ENCODE measurements at regions not wholly inside any gene's neighbourhood (a gene's known extent, or its start where the extent isn't known, plus 50 kb on each side); places are given as distances from the start of the nearest gene placed in this dataset.

DNA sequence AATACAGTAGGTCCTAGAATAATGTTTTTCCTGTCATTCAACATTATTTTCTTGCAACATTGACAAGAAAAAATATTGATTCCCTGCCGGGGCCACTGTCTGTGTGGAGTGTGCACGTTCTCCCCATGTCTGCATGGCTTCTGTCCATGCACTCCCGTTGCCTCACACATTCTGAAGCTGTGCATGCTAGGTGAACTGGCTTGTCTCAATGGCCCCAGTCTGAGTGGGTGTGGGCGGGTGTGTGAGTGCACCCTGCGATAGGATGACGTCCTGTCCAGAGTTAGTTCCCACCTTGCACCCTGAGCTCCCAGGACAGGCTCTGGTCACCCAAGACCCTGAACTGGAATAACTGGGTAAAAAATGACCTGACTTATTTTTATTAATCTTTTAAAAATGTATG lies 186.1 kb downstream of the CAND1 start:
- H3K4me3 ChIP-seq, result no peak overlapping the region
- TF ChIP-seq FOXP2 (optimal IDR thresholded peaks at IDR 0.05; ENCODE audit: control extremely low read depth, extremely low read length, insufficient read depth) (no peak), POLR2AphosphoS5 (IDR thresholded peaks at IDR 0.05; ENCODE audit: borderline replicate concordance, low read depth, low read length) (no peak), EZH2 (IDR thresholded peaks at IDR 0.05) (no peak)
- no peak overlapping the region for H3K9ac ChIP-seq (ENCODE audit: insufficient read length)
- no peaks in the 10 kb centered on the region for H3K9me3 ChIP-seq (ENCODE audit: low read depth, low read length)
- no peaks in the 10 kb centered on the region for H3K36me3 ChIP-seq (ENCODE audit: insufficient read depth, low read length)
- no peak overlapping the region for H3K27ac ChIP-seq
- no peak for DNase-seq (ENCODE audit: low read depth, low spot score)

DNA sequence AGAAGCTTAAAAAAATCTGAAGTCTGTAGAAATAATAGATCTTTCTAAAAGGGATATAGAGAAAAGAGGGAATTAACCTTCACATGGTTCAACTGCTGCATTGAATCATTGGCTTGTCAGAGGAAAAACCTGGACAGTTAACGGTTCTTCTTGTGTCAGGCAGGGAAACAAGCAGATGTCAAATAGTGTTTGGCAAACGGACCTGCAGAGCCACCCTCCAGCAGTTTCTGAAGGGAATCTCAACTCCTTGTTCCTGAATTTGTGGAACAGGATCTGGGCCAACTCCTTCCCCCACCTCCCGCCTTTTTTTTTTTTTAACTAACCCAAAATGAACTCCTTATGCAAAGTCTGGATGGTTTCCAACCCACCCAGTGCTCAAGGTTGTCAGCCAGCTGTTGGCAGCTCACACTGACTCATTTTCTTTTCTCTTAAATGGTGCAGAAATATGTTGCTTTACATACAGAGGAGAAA lies 187.3 kb downstream of the CAND1 start:
- Histone ChIP-seq H3K4me3 (peak overlapping the region; percentile 65), H3K36me3 (ENCODE audit: insufficient read depth, low read length) (no peaks in the 10 kb centered on the region), H3K9me3 (ENCODE audit: low read depth, low read length) (no peaks in the 10 kb centered on the region), H3K9ac (ENCODE audit: insufficient read length) (peak overlapping the region; percentile 69), H3K27ac (peak overlapping the region; percentile 96)
- TF ChIP-seq EZH2 (IDR thresholded peaks at IDR 0.05) (no peak), POLR2AphosphoS5 (IDR thresholded peaks at IDR 0.05; ENCODE audit: borderline replicate concordance, low read depth, low read length) (peak; percentile 37; the same call in 1 of the 2 replicates), FOXP2 (optimal IDR thresholded peaks at IDR 0.05; ENCODE audit: control extremely low read depth, extremely low read length, insufficient read depth) (no peak)
- peak; percentile 73 for DNase-seq (ENCODE audit: low read depth, low spot score)

DNA sequence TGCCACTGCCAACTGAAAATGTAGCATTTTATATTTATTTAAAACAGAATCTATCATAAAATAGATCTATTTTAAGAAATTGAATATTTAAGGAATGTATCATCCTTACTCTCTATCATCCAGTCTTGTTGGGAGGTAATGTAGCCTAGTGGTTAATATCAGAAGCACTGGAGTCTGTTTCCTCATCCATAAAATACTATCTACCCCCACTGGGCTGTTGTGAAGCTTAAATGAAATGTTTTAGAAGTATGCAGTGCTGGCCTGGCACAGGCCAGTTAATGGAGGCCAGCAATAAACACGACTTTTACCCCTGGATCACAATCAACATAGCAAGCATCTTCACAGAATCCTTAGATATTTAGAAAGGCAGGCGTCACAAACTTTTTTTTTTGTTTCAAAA lies 188.0 kb downstream of the CAND1 start:
- TF ChIP-seq FOXP2 (optimal IDR thresholded peaks at IDR 0.05; ENCODE audit: control extremely low read depth, extremely low read length, insufficient read depth) (no peak), POLR2AphosphoS5 (IDR thresholded peaks at IDR 0.05; ENCODE audit: borderline replicate concordance, low read depth, low read length) (no peak), EZH2 (IDR thresholded peaks at IDR 0.05) (no peak)
- Histone ChIP-seq H3K27ac (peak overlapping the region; percentile 96), H3K9ac (ENCODE audit: insufficient read length) (peak overlapping the region; percentile 39), H3K36me3 (ENCODE audit: insufficient read depth, low read length) (no peaks in the 10 kb centered on the region), H3K9me3 (ENCODE audit: low read depth, low read length) (no peaks in the 10 kb centered on the region), H3K4me3 (peak overlapping the region; percentile 65)
- DNase-seq (ENCODE audit: low read depth, low spot score), result no peak

DNA sequence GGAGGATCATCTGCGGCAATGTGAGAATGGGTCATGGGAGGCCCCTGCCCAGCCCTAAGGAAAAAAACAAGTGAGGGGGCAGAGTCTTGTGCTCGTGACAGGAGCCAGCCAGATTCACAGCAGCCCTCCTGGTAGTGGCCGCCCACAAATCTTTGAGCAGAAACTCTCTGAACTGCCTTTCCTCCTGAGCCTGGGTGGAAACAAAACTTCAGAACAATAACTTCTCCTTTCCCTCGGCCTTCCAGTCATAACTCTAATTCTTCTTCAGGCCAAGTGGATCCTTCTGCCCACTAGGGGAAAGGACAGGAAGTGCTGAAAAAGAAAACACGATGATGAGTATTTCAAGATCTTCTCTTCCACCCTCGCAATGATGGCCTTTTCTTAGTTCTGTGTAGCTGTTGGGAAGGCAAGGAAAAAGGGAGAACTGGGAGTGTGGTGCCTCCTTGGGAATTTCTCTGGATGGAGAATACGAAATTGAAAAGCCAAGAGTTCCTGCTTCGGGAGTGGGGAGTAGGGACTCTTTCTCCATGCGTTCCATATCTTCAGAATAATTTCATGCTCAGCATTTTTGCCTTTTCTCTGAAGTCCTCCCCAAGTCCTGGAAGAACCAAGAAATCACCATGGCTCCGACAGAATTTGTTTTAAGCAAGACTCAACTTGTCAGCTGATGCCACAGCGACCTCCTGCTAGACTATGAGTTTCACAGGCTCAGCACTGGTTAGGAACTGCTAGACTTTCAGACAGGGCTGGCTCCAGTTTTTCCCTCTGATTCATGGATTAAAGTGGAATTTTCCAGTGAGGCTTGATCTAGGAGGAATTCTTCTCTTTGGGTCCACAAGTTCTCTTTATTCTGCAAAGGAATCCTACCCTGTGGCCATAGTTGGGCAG lies 188.9 kb downstream of the CAND1 start:
- Histone ChIP-seq H3K9ac (ENCODE audit: insufficient read length) (no peak overlapping the region), H3K36me3 (ENCODE audit: insufficient read depth, low read length) (no peaks in the 10 kb centered on the region), H3K27ac (peak overlapping the region; percentile 96), H3K9me3 (ENCODE audit: low read depth, low read length) (no peaks in the 10 kb centered on the region), H3K4me3 (no peak overlapping the region)
- no peak for TF ChIP-seq FOXP2 (optimal IDR thresholded peaks at IDR 0.05; ENCODE audit: control extremely low read depth, extremely low read length, insufficient read depth)
- no peak for TF ChIP-seq EZH2 (IDR thresholded peaks at IDR 0.05)
- DNase-seq (ENCODE audit: low read depth, low spot score), result no peak

DNA sequence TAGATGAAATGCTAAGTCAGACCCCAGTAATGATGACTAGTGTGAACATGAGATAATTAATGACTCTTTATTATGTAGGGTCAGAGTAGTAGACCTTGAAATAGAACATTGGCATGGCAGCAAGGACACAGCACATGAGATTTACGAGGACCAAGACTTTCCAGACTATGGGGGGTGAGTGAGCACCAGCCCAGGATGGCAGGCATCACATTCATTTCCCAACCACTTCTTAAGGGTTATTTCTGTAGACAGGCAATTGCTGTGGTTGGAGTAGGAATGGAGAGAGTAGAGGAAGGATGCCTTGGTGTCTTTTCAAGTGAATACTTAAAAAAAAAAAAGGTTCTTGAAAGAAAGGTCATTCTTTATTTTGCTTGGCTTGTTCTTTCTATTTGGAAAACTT lies 189.4 kb upstream of the DYRK2 start:
- Histone ChIP-seq H3K27ac (no peak overlapping the region), H3K9me3 (ENCODE audit: low read depth, low read length) (no peaks in the 10 kb centered on the region), H3K36me3 (ENCODE audit: insufficient read depth, low read length) (no peaks in the 10 kb centered on the region), H3K9ac (ENCODE audit: insufficient read length) (no peak overlapping the region), H3K4me3 (no peak overlapping the region)
- TF ChIP-seq EZH2 (IDR thresholded peaks at IDR 0.05) (no peak), FOXP2 (optimal IDR thresholded peaks at IDR 0.05; ENCODE audit: control extremely low read depth, extremely low read length, insufficient read depth) (no peak), POLR2AphosphoS5 (IDR thresholded peaks at IDR 0.05; ENCODE audit: borderline replicate concordance, low read depth, low read length) (no peak)
- DNase-seq (ENCODE audit: low read depth, low spot score), result no peak

DNA sequence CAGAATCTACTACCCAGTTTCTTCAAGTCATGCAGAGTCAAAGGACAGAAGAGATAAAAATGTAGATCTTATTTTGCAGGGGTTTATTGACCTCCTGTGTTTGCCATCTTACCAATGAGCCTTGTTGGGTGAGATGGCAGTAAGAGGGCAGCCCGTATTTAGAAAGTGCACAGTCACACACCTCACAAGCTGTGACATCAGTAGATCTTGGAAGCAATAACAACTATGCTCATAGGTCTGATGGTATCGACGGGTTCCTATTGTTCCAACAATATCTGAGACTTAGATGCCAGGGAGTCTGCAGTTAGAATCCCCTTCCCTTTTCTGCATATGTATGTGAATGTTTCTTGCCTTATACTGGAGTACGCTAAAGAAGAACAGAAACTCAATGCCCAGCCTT lies 189.0 kb upstream of the DYRK2 start:
- Histone ChIP-seq H3K27ac (no peak overlapping the region), H3K9me3 (ENCODE audit: low read depth, low read length) (no peaks in the 10 kb centered on the region), H3K4me3 (no peak overlapping the region), H3K9ac (ENCODE audit: insufficient read length) (no peak overlapping the region), H3K36me3 (ENCODE audit: insufficient read depth, low read length) (no peaks in the 10 kb centered on the region)
- no peak for TF ChIP-seq POLR2AphosphoS5 (IDR thresholded peaks at IDR 0.05; ENCODE audit: borderline replicate concordance, low read depth, low read length)
- no peak for TF ChIP-seq EZH2 (IDR thresholded peaks at IDR 0.05)
- TF ChIP-seq FOXP2 (optimal IDR thresholded peaks at IDR 0.05; ENCODE audit: control extremely low read depth, extremely low read length, insufficient read depth), result no peak
- DNase-seq (ENCODE audit: low read depth, low spot score), result no peak

DNA sequence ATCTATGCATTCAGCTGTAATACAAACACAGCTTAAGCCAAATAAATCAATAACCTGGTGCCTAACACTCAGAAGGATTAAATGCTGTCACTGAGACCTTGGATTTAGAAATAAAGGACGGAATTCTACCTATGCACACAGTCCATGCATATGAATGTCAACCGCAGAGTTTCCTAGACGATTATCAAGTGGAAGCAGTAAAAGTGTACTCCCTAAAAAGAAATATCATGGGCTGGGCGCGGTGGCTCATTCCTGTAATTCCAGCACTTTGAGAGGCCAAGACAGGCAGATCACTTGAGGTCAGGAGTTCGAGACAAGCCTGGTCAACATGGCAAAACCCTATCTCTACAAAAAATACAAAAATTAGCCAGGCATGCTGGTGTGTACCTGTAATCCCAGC lies 188.2 kb upstream of the DYRK2 start:
- Histone ChIP-seq H3K27ac (no peak overlapping the region), H3K4me3 (no peak overlapping the region), H3K36me3 (ENCODE audit: insufficient read depth, low read length) (no peaks in the 10 kb centered on the region), H3K9ac (ENCODE audit: insufficient read length) (no peak overlapping the region), H3K9me3 (ENCODE audit: low read depth, low read length) (no peaks in the 10 kb centered on the region)
- DNase-seq (ENCODE audit: low read depth, low spot score), result no peak
- TF ChIP-seq FOXP2 (optimal IDR thresholded peaks at IDR 0.05; ENCODE audit: control extremely low read depth, extremely low read length, insufficient read depth) (no peak), POLR2AphosphoS5 (IDR thresholded peaks at IDR 0.05; ENCODE audit: borderline replicate concordance, low read depth, low read length) (no peak), EZH2 (IDR thresholded peaks at IDR 0.05) (no peak)

DNA sequence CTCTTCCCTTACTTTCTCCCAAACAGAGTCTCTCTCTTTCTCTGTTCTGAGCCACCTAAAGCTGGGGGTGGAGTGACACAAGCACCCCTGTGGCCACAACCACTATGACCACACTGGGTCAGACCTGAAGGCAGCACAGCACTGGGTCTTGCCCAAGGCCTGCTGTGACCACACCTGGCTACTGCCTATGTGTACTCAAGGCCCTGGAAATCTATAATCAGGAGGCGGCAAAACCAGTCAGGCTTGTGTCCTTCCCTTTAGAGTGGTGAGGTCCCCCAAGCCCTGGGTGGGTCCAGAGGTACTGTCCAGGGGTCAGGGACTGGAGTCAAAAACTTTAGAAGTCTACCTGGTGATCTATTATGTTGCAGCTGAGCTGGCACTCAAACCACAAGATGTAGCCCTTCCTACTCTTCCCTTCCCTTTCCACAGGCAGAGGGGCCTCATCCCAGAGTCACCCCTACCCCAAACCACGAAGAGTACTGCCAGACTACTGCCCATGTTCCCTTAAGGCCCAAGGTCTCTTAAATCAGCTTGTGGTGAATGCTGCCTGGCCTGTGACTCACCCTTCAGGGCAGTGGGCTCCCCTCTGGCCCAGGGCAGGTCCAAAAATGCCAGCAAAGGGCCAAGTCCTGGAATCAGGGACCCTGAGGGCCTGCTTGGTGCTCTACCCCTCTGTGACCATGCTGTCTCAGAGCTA lies 179.8 kb upstream of the DYRK2 start:
- no peak for DNase-seq (ENCODE audit: low read depth, low spot score)
- Histone ChIP-seq H3K27ac (no peak overlapping the region), H3K9me3 (ENCODE audit: low read depth, low read length) (no peaks in the 10 kb centered on the region), H3K4me3 (no peak overlapping the region), H3K9ac (ENCODE audit: insufficient read length) (no peak overlapping the region), H3K36me3 (ENCODE audit: insufficient read depth, low read length) (no peaks in the 10 kb centered on the region)
- no peak for TF ChIP-seq POLR2AphosphoS5 (IDR thresholded peaks at IDR 0.05; ENCODE audit: borderline replicate concordance, low read depth, low read length)
- TF ChIP-seq FOXP2 (optimal IDR thresholded peaks at IDR 0.05; ENCODE audit: control extremely low read depth, extremely low read length, insufficient read depth), result no peak
- TF ChIP-seq EZH2 (IDR thresholded peaks at IDR 0.05), result no peak

All from SK-N-MC (cell line).